Panc1 (cell line): ENCODE measurements at regions not wholly inside any gene's neighbourhood (a gene's known extent, or its start where the extent isn't known, plus 50 kb on each side); places are given as distances from the start of the nearest gene placed in this dataset.

Experiments used
- CTCF ChIP-seq: fragments of 450-650 bp; IDR thresholded peaks from 2 replicates; pipeline ENCODE4 v1.5.1; 2017; ENCODE audit warnings: mild to moderate bottlenecking
- POLR2AphosphoS5 ChIP-seq: IDR thresholded peaks from 2 replicates; pipeline ENCODE4 v1.6.1; 2012; ENCODE audit warnings: mild to moderate bottlenecking, low read depth, low read length, moderate library complexity
- TCF7L2 ChIP-seq: IDR thresholded peaks from 2 replicates; pipeline ENCODE4 v1.6.1; 2011; ENCODE audit warnings: mild to moderate bottlenecking, low read depth, low read length, inconsistent platforms

- no peak for TF ChIP-seq CTCF
- TF ChIP-seq POLR2AphosphoS5 = no peak
- TF ChIP-seq TCF7L2 = peak; percentile 78
Measured at GRCh38 chr13:79830945-79831344, 350.0 kb downstream of the NDFIP2 start.
